Thymus (tissue), 11 donors: ENCODE measurements at regions not wholly inside any gene's neighbourhood (a gene's known extent, or its start where the extent isn't known, plus 50 kb on each side); places are given as distances from the start of the nearest gene placed in this dataset.

Experiments
- DNase-seq, 9 donors: peaks; one replicate each; pipeline ENCODE4 v3.0.0-alpha.2; 2013; ENCODE audit warnings: low spot score in 9 of 9, low read depth in 6 of 9, missing footprints in 1 of 9
- H3K27ac ChIP-seq, 2 donors: one replicate each; pipeline ENCODE4 v1.5.1; 2013; ENCODE audit warnings: control low read depth in 1 of 2, low read depth in 1 of 2, low read length in 1 of 2, mild to moderate bottlenecking in 1 of 2, moderate library complexity in 1 of 2
- H3K27me3 ChIP-seq, 2 donors: one replicate each; pipeline ENCODE4 v1.5.1; 2013; ENCODE audit warnings: low read length in 1 of 2; ENCODE audit not compliant: control insufficient read depth in 2 of 2, insufficient read depth in 1 of 2
- H3K36me3 ChIP-seq, 2 donors: one replicate each; pipeline ENCODE4 v1.5.1; 2013; ENCODE audit warnings: low read length in 1 of 2, mild to moderate bottlenecking in 1 of 2, moderate library complexity in 1 of 2; ENCODE audit not compliant: control insufficient read depth in 2 of 2, insufficient read depth in 2 of 2
- H3K4me1 ChIP-seq, 2 donors: one replicate each; pipeline ENCODE4 v1.5.1; 2013; ENCODE audit warnings: low read length in 2 of 2; ENCODE audit not compliant: control insufficient read depth in 2 of 2, insufficient read depth in 2 of 2
- H3K4me3 ChIP-seq, 2 donors: one replicate each; pipeline ENCODE4 v1.5.1; 2013; ENCODE audit warnings: low read length in 2 of 2, control low read depth in 1 of 2, mild to moderate bottlenecking in 1 of 2
- H3K9me3 ChIP-seq, 2 donors: one replicate each; pipeline ENCODE4 v1.5.1; 2013; ENCODE audit warnings: low read length in 1 of 2, mild to moderate bottlenecking in 1 of 2; ENCODE audit not compliant: control insufficient read depth in 2 of 2, insufficient read depth in 1 of 2
- WGBS: extraction: QIAGEN DNeasy Blood & Tissue Kit; methylation state at CpG from one replicate; pipeline ENCODE4 v1.1.7; 2013; 5-methylcytosine and 5-hydroxymethylcytosine counted together
- donor health status: healthy.

- no peak overlapping the region for H3K4me3 ChIP-seq
- WGBS: 71% methylated on average over 2 of the region's 2 CpGs
- H3K27ac ChIP-seq: no peak overlapping the region
- no peaks in the 10 kb centered on the region for H3K9me3 ChIP-seq
- DNase-seq: no peak
- H3K27me3 ChIP-seq: no peaks in the 10 kb centered on the region
- H3K36me3 ChIP-seq: no peaks in the 10 kb centered on the region
- no peaks in the 10 kb centered on the region for H3K4me1 ChIP-seq
Observed at GRCh38 chr4:182089326-182089725, 153.9 kb upstream of the TENM3 start.

- Histone ChIP-seq H3K4me3 (no peak overlapping the region), H3K27me3 (no peaks in the 10 kb centered on the region), H3K9me3 (no peaks in the 10 kb centered on the region), H3K27ac (no peak overlapping the region), H3K4me1 (no peaks in the 10 kb centered on the region), H3K36me3 (no peaks in the 10 kb centered on the region)
- DNase-seq: no peak
- 89% methylated on average over 5 of the region's 5 CpGs for WGBS
Observed at GRCh38 chr4:182090186-182090585, 153.0 kb upstream of the TENM3 start.

- no peaks in the 10 kb centered on the region for H3K27me3 ChIP-seq
- no peak overlapping the region for H3K4me3 ChIP-seq
- no peak overlapping the region for H3K27ac ChIP-seq
- WGBS: 92% methylated on average over 5 of the region's 5 CpGs
- H3K36me3 ChIP-seq: no peaks in the 10 kb centered on the region
- no peaks in the 10 kb centered on the region for H3K4me1 ChIP-seq
- no peak for DNase-seq
- H3K9me3 ChIP-seq: no peaks in the 10 kb centered on the region
Observed at GRCh38 chr4:182091128-182091527, 152.1 kb upstream of the TENM3 start.

GRCh38 chr4:182093431-182093831 is 149.8 kb upstream of the TENM3 start:
- WGBS: 73% methylated on average over 7 of the region's 7 CpGs
- Histone ChIP-seq H3K4me3 (no peak overlapping the region), H3K36me3 (no peaks in the 10 kb centered on the region), H3K27me3 (no peaks in the 10 kb centered on the region), H3K27ac (no peak overlapping the region), H3K4me1 (no peaks in the 10 kb centered on the region), H3K9me3 (no peaks in the 10 kb centered on the region)
- no peak for DNase-seq

- Histone ChIP-seq H3K27ac (no peak overlapping the region), H3K36me3 (no peaks in the 10 kb centered on the region), H3K9me3 (no peaks in the 10 kb centered on the region), H3K4me1 (no peaks in the 10 kb centered on the region), H3K27me3 (no peaks in the 10 kb centered on the region), H3K4me3 (no peak overlapping the region)
- DNase-seq: no peak
- 85% methylated on average over 3 of the region's 3 CpGs for WGBS
Observed at GRCh38 chr4:182093935-182094334, 149.3 kb upstream of the TENM3 start.

GRCh38 chr4:182101618-182102017 is 141.6 kb upstream of the TENM3 start:
- no peak for DNase-seq
- Histone ChIP-seq H3K36me3 (no peaks in the 10 kb centered on the region), H3K27ac (no peak overlapping the region), H3K4me1 (no peaks in the 10 kb centered on the region), H3K4me3 (no peak overlapping the region), H3K27me3 (no peaks in the 10 kb centered on the region), H3K9me3 (no peaks in the 10 kb centered on the region)
- WGBS: 93% methylated on average over 8 of the region's 8 CpGs

- no peaks in the 10 kb centered on the region for H3K9me3 ChIP-seq
- no peak for DNase-seq
- H3K27ac ChIP-seq: no peak overlapping the region
- H3K4me3 ChIP-seq: no peak overlapping the region
- H3K27me3 ChIP-seq: no peaks in the 10 kb centered on the region
- H3K4me1 ChIP-seq: no peaks in the 10 kb centered on the region
- no peaks in the 10 kb centered on the region for H3K36me3 ChIP-seq
- 85% methylated on average over 3 of the region's 3 CpGs for WGBS
Observed at GRCh38 chr4:182102576-182102975, 140.6 kb upstream of the TENM3 start.

GRCh38 chr4:182103614-182104319 is 139.4 kb upstream of the TENM3 start:
- Histone ChIP-seq H3K4me1 (no peaks in the 10 kb centered on the region), H3K9me3 (no peaks in the 10 kb centered on the region), H3K27me3 (no peaks in the 10 kb centered on the region), H3K27ac (no peak overlapping the region), H3K4me3 (no peak overlapping the region), H3K36me3 (no peaks in the 10 kb centered on the region)
- WGBS: 86% methylated on average over 5 of the region's 5 CpGs
- DNase-seq: no peak

GRCh38 chr4:182105416-182105815 is 137.8 kb upstream of the TENM3 start:
- H3K4me1 ChIP-seq: no peaks in the 10 kb centered on the region
- no peak overlapping the region for H3K4me3 ChIP-seq
- H3K27ac ChIP-seq: no peak overlapping the region
- H3K9me3 ChIP-seq: no peaks in the 10 kb centered on the region
- no peak for DNase-seq
- no peaks in the 10 kb centered on the region for H3K27me3 ChIP-seq
- no peaks in the 10 kb centered on the region for H3K36me3 ChIP-seq
- WGBS: 97% methylated on average over 7 of the region's 7 CpGs
